ENCODE measurements at regions not wholly inside any gene's neighbourhood (a gene's known extent, or its start where the extent isn't known, plus 50 kb on each side); places are given as distances from the start of the nearest gene placed in this dataset.

DNA sequence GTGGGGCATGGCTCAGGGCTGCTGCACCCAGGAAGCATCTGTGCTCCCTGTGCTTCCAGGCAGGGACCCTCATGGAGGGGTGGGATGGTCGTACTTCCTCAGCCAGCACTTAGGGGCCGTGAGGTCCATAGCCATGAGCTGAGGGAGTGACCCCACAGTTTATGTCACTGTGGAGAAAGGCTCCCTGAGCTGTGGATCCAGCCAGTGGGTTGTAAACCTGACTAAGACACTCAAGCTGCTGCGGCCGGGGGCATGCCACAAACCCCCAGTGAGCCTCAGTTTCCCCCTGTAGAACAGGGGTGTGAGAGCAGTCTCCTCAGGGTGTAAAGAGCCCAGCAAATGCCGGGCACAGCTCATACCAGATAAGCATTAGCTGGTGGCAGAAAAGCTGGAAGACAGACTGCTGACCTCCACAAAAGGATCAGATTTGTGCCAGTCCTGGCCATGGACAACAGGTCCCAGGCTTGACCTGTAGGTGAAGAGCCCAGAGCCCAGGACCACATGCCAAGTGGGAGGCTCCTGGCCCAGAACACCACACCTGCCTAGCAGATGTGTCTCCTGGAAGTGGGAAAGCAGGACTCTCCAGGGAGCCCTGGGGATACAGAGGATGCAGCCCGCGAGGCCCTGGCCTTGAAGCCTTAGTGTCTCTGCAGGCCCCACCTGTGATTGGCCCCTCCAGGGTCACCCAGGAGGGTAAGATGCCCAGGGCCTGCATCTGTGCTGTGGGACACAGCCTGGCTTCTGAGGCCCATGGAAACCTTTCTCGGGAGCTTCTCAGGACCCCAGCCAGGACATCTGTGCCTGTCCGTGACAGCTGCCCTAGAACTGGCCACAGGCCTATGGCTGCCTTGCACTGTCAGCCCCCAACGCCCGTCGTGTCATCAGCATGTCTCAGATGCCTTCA lies 78.1 kb upstream of the RET start:
- Histone ChIP-seq H3K4me3 (ENCODE audit: insufficient read depth, low read length) (no peak overlapping the region), H3K9me3 (ENCODE audit: low read depth, low read length) (no peaks in the 10 kb centered on the region), H3K27me3 (ENCODE audit: insufficient read depth, low read length) (no peaks in the 10 kb centered on the region), H3K4me1 (ENCODE audit: insufficient read depth, low read length) (no peaks in the 10 kb centered on the region), H3K27ac (ENCODE audit: low read depth, low read length) (no peak overlapping the region), H3K4me2 (ENCODE audit: insufficient read depth, low read length) (no peak overlapping the region), H2AFZ (ENCODE audit: low read length) (no peak overlapping the region), H3K79me2 (ENCODE audit: insufficient read depth, low read length) (no peaks in the 10 kb centered on the region), H3K36me3 (ENCODE audit: insufficient read depth, low read length) (no peaks in the 10 kb centered on the region), H4K20me1 (ENCODE audit: insufficient read depth, low read length) (no peaks in the 10 kb centered on the region)
- no peak for DNase-seq (ENCODE audit: insufficient read length, low spot score, missing footprints)
- TF ChIP-seq, protein P1, sequence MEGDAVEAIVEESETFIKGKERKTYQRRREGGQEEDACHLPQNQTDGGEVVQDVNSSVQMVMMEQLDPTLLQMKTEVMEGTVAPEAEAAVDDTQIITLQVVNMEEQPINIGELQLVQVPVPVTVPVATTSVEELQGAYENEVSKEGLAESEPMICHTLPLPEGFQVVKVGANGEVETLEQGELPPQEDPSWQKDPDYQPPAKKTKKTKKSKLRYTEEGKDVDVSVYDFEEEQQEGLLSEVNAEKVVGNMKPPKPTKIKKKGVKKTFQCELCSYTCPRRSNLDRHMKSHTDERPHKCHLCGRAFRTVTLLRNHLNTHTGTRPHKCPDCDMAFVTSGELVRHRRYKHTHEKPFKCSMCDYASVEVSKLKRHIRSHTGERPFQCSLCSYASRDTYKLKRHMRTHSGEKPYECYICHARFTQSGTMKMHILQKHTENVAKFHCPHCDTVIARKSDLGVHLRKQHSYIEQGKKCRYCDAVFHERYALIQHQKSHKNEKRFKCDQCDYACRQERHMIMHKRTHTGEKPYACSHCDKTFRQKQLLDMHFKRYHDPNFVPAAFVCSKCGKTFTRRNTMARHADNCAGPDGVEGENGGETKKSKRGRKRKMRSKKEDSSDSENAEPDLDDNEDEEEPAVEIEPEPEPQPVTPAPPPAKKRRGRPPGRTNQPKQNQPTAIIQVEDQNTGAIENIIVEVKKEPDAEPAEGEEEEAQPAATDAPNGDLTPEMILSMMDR (IDR thresholded peaks at IDR 0.05; ENCODE audit: extremely low read depth, low read depth, low read length) = no peak

DNA sequence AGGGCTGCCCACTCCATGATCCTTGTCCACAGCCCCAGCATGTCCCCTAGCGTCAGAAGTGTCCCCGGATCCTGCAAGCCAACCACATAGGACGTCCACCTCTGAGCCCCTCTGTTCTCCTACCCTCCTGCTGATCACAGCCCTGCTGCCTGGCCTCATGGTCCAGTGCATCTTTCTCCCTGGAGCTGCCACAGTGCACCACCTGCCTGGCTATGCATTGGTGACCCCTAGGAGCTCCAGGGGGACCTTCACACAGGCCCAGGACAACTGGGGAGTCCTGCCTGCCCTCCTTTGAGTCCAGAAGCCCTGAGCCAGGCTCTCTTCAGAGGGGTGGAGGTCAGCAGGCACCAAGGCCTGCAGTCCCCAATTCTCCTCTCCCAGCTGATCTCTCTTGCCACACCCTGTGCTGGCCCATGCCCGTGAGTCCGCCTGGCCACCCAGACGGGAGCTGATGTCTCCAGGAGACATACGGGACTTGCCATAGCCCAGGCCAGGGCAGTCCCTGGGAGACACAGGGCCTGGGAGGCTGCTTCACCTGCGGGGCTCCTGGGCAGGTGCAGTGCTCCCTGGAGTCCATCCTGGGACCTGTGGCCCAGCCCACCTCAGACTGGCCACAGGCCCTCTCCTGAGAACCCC lies 77.4 kb upstream of the RET start:
- Histone ChIP-seq H3K4me1 (ENCODE audit: insufficient read depth, low read length) (no peaks in the 10 kb centered on the region), H3K4me2 (ENCODE audit: insufficient read depth, low read length) (no peak overlapping the region), H3K27me3 (ENCODE audit: insufficient read depth, low read length) (no peaks in the 10 kb centered on the region), H2AFZ (ENCODE audit: low read length) (no peak overlapping the region), H3K79me2 (ENCODE audit: insufficient read depth, low read length) (no peaks in the 10 kb centered on the region), H3K36me3 (ENCODE audit: insufficient read depth, low read length) (no peaks in the 10 kb centered on the region), H3K9me3 (ENCODE audit: low read depth, low read length) (no peaks in the 10 kb centered on the region), H3K4me3 (ENCODE audit: insufficient read depth, low read length) (no peak overlapping the region), H3K27ac (ENCODE audit: low read depth, low read length) (no peak overlapping the region), H4K20me1 (ENCODE audit: insufficient read depth, low read length) (no peaks in the 10 kb centered on the region)
- TF ChIP-seq, protein P1 (IDR thresholded peaks at IDR 0.05; ENCODE audit: extremely low read depth, low read depth, low read length) = no peak
- peak; percentile 48 for DNase-seq (ENCODE audit: insufficient read length, low spot score, missing footprints)

DNA sequence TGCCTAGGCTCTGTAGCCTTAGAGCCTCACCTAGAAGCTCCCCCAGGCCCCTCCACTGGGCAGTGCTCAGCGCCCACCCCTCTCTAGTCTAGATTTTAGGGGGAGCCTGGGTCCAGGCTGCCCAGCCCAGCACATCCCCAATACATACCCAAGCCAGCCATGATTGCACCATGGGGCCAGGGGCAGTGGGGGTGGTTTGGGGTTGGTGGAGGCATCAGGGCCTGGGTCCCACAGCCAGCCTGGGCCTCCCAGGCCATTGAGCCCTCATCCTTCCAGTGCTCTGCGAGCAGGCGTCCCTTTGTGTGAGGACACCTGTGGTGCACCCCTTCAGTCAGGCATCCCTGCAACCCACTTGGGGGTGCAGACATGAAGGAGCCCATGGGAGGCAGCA lies 76.9 kb upstream of the RET start:
- no peak overlapping the region for H3K27ac ChIP-seq (ENCODE audit: low read depth, low read length)
- H4K20me1 ChIP-seq (ENCODE audit: insufficient read depth, low read length) = no peaks in the 10 kb centered on the region
- no peaks in the 10 kb centered on the region for H3K27me3 ChIP-seq (ENCODE audit: insufficient read depth, low read length)
- H3K36me3 ChIP-seq (ENCODE audit: insufficient read depth, low read length) = no peaks in the 10 kb centered on the region
- no peak overlapping the region for H3K4me2 ChIP-seq (ENCODE audit: insufficient read depth, low read length)
- no peaks in the 10 kb centered on the region for H3K9me3 ChIP-seq (ENCODE audit: low read depth, low read length)
- no peaks in the 10 kb centered on the region for H3K79me2 ChIP-seq (ENCODE audit: insufficient read depth, low read length)
- no peak overlapping the region for H3K4me3 ChIP-seq (ENCODE audit: insufficient read depth, low read length)
- no peak overlapping the region for H2AFZ ChIP-seq (ENCODE audit: low read length)
- no peak for DNase-seq (ENCODE audit: insufficient read length, low spot score, missing footprints)
- TF ChIP-seq, protein P1 (IDR thresholded peaks at IDR 0.05; ENCODE audit: extremely low read depth, low read depth, low read length) = no peak
- H3K4me1 ChIP-seq (ENCODE audit: insufficient read depth, low read length) = no peaks in the 10 kb centered on the region
